OCI-LY7 (cell line): ENCODE measurements at regions not wholly inside any gene's neighbourhood (a gene's known extent, or its start where the extent isn't known, plus 50 kb on each side); places are given as distances from the start of the nearest gene placed in this dataset.
"Not testable (repeated sequence)": the region's sequence is repeated elsewhere in the genome, so short reads cannot be mapped to it uniquely, and the experiment has no call there.

Experiments
- BruUV-seq: library from RNA; stranded (reverse); fragments of 400-500 nt; replicated peaks from 2 replicates; lab custom pipeline; 2021; lab: Mats Ljungman, UMichigan
- CTCF ChIA-PET: fragments of 300-600 bp; sonication (Branson Sonifier 250); formaldehyde crosslinking; loops from one replicate; lab custom pipeline; 2022; ENCODE audit warnings: antibody characterized with exemption; ENCODE audit not compliant: unreplicated experiment; lab: Charles Lee
- POLR2A ChIA-PET: fragments of 300-600 bp; sonication (Branson Sonifier 250); formaldehyde crosslinking; loops from one replicate; lab custom pipeline; 2022; ENCODE audit warnings: antibody characterized with exemption; lab: Charles Lee
- DNase-seq: peaks from one replicate; pipeline ENCODE4 v3.0.0-alpha.2; 2015; ENCODE audit warnings: low spot score
- H2AFZ ChIP-seq: fragments of 200-600 bp; sonication (generic), shearing (Covaris generic); 2 replicates; pipeline ENCODE4 v1.6.1; 2014; ENCODE audit warnings: mild to moderate bottlenecking, antibody characterized with exemption, low read length, moderate library complexity
- H3K27ac ChIP-seq: fragments of 200-600 bp; sonication (generic); 2 replicates; pipeline ENCODE4 v1.5.1; 2014; ENCODE audit warnings: mixed run types, low read depth, mild to moderate bottlenecking, moderate library complexity, low read length, inconsistent platforms; ENCODE audit not compliant: poor library complexity, severe bottlenecking
- H3K36me3 ChIP-seq: fragments of 200-600 bp; sonication (generic); 2 replicates; pipeline ENCODE4 v1.6.1; 2014; ENCODE audit warnings: mild to moderate bottlenecking, antibody characterized with exemption, low read length, moderate library complexity, mixed read lengths; ENCODE audit not compliant: insufficient read depth
- H3K4me1 ChIP-seq: fragments of 200-600 bp; sonication (generic); 2 replicates; pipeline ENCODE4 v1.5.1; 2014; ENCODE audit warnings: mild to moderate bottlenecking, low read length; ENCODE audit not compliant: insufficient read depth, poor library complexity, severe bottlenecking
- H3K4me2 ChIP-seq: fragments of 200-600 bp; sonication (generic); 2 replicates; pipeline ENCODE4 v1.6.1; 2014; ENCODE audit warnings: mild to moderate bottlenecking, low read length
- H3K4me3 ChIP-seq: fragments of 200-600 bp; sonication (generic); 2 replicates; pipeline ENCODE4 v1.5.1; 2014; ENCODE audit warnings: mild to moderate bottlenecking, low read depth, low read length; ENCODE audit not compliant: poor library complexity, severe bottlenecking
- H3K79me2 ChIP-seq: fragments of 200-600 bp; sonication (generic); 2 replicates; pipeline ENCODE4 v1.6.1; 2016; ENCODE audit warnings: low read depth, mild to moderate bottlenecking, low read length, moderate library complexity, mixed read lengths; ENCODE audit not compliant: insufficient read depth
- H3K9me2 ChIP-seq: fragments of 200-600 bp; sonication (generic); 2 replicates; pipeline ENCODE4 v1.6.1; 2016; ENCODE audit warnings: mild to moderate bottlenecking, low read length, mixed read lengths; ENCODE audit not compliant: insufficient read depth
- H3K9me3 ChIP-seq: fragments of 200-600 bp; sonication (generic); 2 replicates; pipeline ENCODE4 v1.6.1; 2014; ENCODE audit warnings: mild to moderate bottlenecking, mixed run types, low read length, mixed read lengths
- H4K20me1 ChIP-seq: fragments of 200-600 bp; sonication (generic); 2 replicates; pipeline ENCODE4 v1.6.1; 2014; ENCODE audit warnings: mild to moderate bottlenecking, antibody characterized with exemption, low read length, moderate library complexity, mixed read lengths; ENCODE audit not compliant: insufficient read depth
- intact Hi-C: fragments of 100-400 bp; cut with micrococcal nuclease; formaldehyde crosslinking; loops from one replicate; pipeline ENCODE4 v1.10.0; 2022; ENCODE audit not compliant: unreplicated experiment

DNA sequence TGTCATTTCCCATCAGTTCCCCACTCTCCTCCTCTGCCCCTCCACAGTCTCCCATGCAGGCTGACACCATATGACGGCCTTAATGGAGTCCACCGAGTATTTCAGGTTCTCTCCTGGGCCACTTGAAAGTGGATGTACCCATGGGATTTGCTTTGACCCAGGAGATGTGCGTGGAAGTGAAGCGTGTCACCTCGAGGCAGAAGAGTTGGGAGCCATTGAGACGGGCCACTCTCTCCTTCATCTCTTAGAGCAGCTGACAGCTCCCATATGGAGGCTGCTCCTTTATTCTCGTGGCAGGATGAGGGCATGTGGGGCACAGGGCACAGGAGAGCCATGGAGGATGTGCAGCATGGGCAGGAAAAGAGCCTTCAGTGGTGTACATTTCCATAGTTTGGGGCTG is 144.7 kb upstream of the CRYM start:
- CTCF ChIA-PET, BruUV-seq, DNase-seq, H3K4me2 ChIP-seq, H2AFZ ChIP-seq, H3K27ac ChIP-seq, H3K9me3 ChIP-seq, H3K9me2 ChIP-seq, POLR2A ChIA-PET, H3K4me3 ChIP-seq, H3K79me2 ChIP-seq, intact Hi-C loops, H3K4me1 ChIP-seq, H3K36me3 ChIP-seq, H4K20me1 ChIP-seq: not testable (repeated sequence)

DNA sequence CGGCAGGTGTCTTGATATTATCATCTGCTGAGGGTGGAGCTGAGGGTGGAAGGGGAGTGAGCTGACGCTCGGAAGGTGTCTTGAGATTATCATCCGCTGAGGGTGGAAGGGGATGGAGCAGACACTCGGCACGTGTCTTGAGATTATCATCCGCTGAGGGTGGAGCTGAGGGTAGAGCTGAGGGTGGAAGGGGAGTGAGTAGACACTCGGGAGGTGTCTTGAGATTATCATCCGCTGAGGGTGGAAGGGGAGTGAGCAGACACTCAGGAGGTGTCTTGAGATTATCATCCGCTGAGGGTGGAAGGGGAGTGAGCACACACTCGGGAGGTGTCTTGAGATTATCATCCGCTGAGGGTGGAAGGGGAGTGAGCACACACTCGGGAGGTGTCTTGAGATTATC is 126.6 kb upstream of the CRYM start:
- BruUV-seq, POLR2A ChIA-PET: not testable (repeated sequence)

DNA sequence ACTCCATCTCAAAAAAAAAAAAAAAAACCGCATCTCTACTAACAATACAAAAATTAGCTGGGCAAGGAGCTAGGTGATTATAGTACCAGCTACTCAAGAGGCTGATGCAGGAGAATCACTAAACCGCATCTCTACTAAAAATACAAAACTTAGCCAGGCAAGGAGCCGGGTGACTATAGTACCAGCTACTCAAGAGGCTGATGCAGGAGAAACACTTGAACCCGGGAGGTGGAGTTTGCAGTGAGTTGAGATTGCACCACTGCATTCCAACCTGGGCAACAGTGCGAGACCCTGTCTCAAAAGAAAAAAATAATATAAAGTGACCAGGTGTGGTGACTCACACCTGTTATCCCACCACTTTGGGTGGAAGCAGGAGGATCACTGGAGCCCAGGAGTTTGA is 119.8 kb upstream of the CRYM start:
- DNase-seq, H3K36me3 ChIP-seq, H3K4me3 ChIP-seq, H3K9me2 ChIP-seq, POLR2A ChIA-PET, H4K20me1 ChIP-seq, H3K79me2 ChIP-seq, intact Hi-C loops, CTCF ChIA-PET, H3K27ac ChIP-seq, H3K4me2 ChIP-seq, H3K4me1 ChIP-seq, H2AFZ ChIP-seq, BruUV-seq, H3K9me3 ChIP-seq: not testable (repeated sequence)

More for the DNA sequence above, 126.6 kb upstream of the CRYM start:
- H3K36me3 ChIP-seq, H2AFZ ChIP-seq, H3K79me2 ChIP-seq, H3K4me2 ChIP-seq, intact Hi-C loops, H3K27ac ChIP-seq, H3K4me1 ChIP-seq, CTCF ChIA-PET, H4K20me1 ChIP-seq, H3K9me3 ChIP-seq, H3K4me3 ChIP-seq, H3K9me2 ChIP-seq, DNase-seq: not testable (repeated sequence)

DNA sequence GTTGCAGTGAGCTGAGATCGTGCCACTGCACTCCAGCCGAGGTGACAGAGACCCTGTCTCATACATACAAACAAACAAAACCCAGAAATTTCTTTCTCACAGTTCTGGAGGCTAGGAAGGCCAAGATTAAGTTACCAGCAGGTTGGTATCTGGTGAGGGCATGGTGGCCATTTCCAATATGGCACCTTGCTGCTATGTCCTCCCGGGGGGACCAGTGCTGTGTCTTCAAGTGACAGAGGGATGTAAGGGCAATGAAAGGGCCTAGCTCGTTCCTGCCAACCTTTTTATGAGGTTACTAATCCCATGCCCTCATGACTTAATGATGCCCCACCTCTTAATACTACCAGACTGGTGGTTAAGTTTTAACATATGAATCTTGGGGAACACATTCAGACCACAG is 118.5 kb upstream of the CRYM start:
- H3K36me3 ChIP-seq, H3K79me2 ChIP-seq, H4K20me1 ChIP-seq, CTCF ChIA-PET, H3K4me3 ChIP-seq, DNase-seq, H3K4me1 ChIP-seq, POLR2A ChIA-PET, H3K9me2 ChIP-seq, intact Hi-C loops, H2AFZ ChIP-seq, H3K9me3 ChIP-seq, H3K27ac ChIP-seq, H3K4me2 ChIP-seq: not testable (repeated sequence)
- BruUV-seq = TSS peak; percentile 31

DNA sequence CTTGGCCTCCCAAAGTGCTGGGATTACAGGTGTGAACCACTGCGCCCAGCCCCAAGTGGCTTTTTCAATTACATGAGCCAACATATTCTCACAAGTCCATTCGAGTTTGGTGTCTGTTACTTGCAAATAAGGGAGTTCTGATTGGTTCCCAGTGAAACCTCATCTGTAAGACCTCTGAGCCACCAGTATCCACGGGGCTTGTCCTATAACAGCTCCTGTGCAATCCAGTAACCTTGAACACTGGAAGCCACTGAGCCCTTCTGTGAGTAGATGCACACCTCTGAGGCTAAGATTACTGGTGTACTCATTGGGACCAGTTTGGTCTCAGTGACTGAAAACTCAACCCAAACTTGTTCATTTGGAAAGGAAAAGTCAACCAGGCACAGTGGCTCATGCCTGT is 112.5 kb upstream of the CRYM start:
- H3K27ac ChIP-seq, H3K9me3 ChIP-seq, H3K4me1 ChIP-seq, POLR2A ChIA-PET, H2AFZ ChIP-seq, H3K79me2 ChIP-seq, DNase-seq, H4K20me1 ChIP-seq, BruUV-seq, CTCF ChIA-PET, intact Hi-C loops, H3K36me3 ChIP-seq, H3K4me2 ChIP-seq, H3K4me3 ChIP-seq, H3K9me2 ChIP-seq: not testable (repeated sequence)

DNA sequence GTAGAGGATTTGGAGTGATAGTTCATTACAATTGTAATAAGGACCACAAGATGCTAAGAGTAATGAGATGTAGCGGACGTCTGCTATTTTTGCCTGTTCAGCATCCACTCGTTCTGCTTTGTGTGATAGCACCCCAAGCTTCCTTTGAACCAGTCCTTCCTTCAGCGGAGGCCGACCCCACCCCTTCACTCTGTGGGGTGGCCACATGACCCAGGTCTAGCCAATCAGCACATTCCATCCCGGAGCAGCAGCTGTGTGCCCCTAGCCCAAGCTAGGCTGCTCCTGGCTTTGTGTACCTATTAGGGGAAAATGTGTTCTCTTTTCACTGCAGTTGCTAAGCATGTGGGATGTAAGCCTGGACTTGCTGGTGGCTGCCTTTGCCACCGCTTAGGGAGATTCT is 111.8 kb upstream of the CRYM start:
- DNase-seq, H4K20me1 ChIP-seq, POLR2A ChIA-PET, H3K79me2 ChIP-seq, H3K9me3 ChIP-seq, H3K4me1 ChIP-seq, intact Hi-C loops, BruUV-seq, H3K27ac ChIP-seq, H3K36me3 ChIP-seq, H3K4me2 ChIP-seq, H2AFZ ChIP-seq, H3K4me3 ChIP-seq, CTCF ChIA-PET, H3K9me2 ChIP-seq: not testable (repeated sequence)

DNA sequence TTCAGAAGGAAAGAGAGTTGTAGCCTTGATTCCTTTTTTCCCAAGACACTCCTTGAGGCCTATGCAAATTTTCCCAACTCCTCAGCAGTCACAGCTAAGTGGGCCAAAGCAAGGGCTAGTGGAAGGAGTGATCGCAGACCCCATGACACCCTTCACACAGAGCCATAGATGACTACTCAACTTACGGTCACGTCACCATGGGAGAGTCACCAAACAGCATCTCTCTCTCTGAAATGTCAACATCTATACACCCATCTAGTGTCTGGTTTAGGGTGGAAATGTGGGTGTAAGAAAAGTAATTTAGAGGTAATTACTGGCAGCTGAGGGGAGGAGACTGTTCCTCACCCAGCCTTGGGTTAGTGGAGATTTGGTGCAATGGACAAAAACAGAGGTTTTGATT is 109.7 kb upstream of the CRYM start:
- H3K9me2 ChIP-seq, H3K4me2 ChIP-seq, CTCF ChIA-PET, POLR2A ChIA-PET, H2AFZ ChIP-seq, H4K20me1 ChIP-seq, DNase-seq, H3K4me1 ChIP-seq, H3K27ac ChIP-seq, H3K36me3 ChIP-seq, H3K4me3 ChIP-seq, intact Hi-C loops, H3K9me3 ChIP-seq, H3K79me2 ChIP-seq: not testable (repeated sequence)
- BruUV-seq = TSS peak; percentile 70
